ENCODE measurements at regions not wholly inside any gene's neighbourhood (a gene's known extent, or its start where the extent isn't known, plus 50 kb on each side); places are given as distances from the start of the nearest gene placed in this dataset.

DNA sequence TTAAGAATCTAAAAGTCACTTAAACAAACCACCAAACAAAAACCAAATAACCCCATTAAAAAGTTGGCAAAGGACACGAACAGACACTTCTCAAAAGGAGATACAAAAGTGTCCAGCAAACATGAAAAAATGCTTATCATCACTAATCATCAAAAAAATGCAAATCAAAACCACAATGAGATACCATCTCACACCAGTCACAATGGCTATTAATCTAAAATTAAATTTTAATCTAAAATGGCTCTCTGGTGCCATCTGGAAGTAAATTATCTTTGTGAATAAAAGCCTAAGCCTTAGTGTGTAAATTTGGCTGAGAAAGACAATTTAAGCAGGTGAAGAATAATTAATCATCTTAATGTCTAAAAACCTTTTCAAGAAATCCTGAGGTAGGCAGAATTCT lies 204.5 kb upstream of the PPFIA2 start:
- TF ChIP-seq, protein P1, sequence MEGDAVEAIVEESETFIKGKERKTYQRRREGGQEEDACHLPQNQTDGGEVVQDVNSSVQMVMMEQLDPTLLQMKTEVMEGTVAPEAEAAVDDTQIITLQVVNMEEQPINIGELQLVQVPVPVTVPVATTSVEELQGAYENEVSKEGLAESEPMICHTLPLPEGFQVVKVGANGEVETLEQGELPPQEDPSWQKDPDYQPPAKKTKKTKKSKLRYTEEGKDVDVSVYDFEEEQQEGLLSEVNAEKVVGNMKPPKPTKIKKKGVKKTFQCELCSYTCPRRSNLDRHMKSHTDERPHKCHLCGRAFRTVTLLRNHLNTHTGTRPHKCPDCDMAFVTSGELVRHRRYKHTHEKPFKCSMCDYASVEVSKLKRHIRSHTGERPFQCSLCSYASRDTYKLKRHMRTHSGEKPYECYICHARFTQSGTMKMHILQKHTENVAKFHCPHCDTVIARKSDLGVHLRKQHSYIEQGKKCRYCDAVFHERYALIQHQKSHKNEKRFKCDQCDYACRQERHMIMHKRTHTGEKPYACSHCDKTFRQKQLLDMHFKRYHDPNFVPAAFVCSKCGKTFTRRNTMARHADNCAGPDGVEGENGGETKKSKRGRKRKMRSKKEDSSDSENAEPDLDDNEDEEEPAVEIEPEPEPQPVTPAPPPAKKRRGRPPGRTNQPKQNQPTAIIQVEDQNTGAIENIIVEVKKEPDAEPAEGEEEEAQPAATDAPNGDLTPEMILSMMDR (IDR thresholded peaks at IDR 0.05): no peak
- TF ChIP-seq EZH2 (IDR thresholded peaks at IDR 0.05; ENCODE audit: borderline replicate concordance, insufficient read depth, low read depth, low read length, poor library complexity, severe bottlenecking): no peak
